Immature natural killer cell (primary cell): ENCODE measurements at regions not wholly inside any gene's neighbourhood (a gene's known extent, or its start where the extent isn't known, plus 50 kb on each side); places are given as distances from the start of the nearest gene placed in this dataset.
A peak's percentile ranks its signal among the peaks of the same experiment; 100 is the strongest.

Experiments
- DNase-seq, 3 donors: peaks; one replicate each; pipeline ENCODE4 v3.0.0; 2022; ENCODE audit warnings: mixed read lengths in 1 of 3
- H3K27ac Mint-ChIP-seq, 6 donors: one replicate each; pipeline ENCODE4 v1.8.0; 2020; ENCODE audit warnings: mixed read lengths in 6 of 6, mild to moderate bottlenecking in 5 of 6, inconsistent platforms in 4 of 6, moderate library complexity in 3 of 6
- H3K27me3 Mint-ChIP-seq, 3 donors: one replicate each; pipeline ENCODE4 v1.8.0; 2020 to 2021; ENCODE audit warnings: low read depth in 3 of 3, mild to moderate bottlenecking in 3 of 3, mixed read lengths in 3 of 3, moderate library complexity in 3 of 3, inconsistent platforms in 1 of 3
- H3K36me3 Mint-ChIP-seq, 3 donors: one replicate each; pipeline ENCODE4 v1.8.0; 2020; ENCODE audit warnings: mixed read lengths in 3 of 3, inconsistent platforms in 2 of 3, mild to moderate bottlenecking in 2 of 3
- H3K4me1 Mint-ChIP-seq, 2 donors: one replicate each; pipeline ENCODE4 v1.8.0; 2020; ENCODE audit warnings: inconsistent platforms in 2 of 2, mild to moderate bottlenecking in 2 of 2, mixed read lengths in 2 of 2, moderate library complexity in 1 of 2
- H3K4me3 Mint-ChIP-seq, 5 donors: one replicate each; pipeline ENCODE4 v1.8.0; 2020; ENCODE audit warnings: mild to moderate bottlenecking in 5 of 5, mixed read lengths in 5 of 5, inconsistent platforms in 3 of 5, moderate library complexity in 3 of 5
- H3K9me3 Mint-ChIP-seq, 6 donors: one replicate each; pipeline ENCODE4 v1.8.0; 2020; ENCODE audit warnings: mild to moderate bottlenecking in 6 of 6, mixed read lengths in 6 of 6, inconsistent platforms in 4 of 6, moderate library complexity in 3 of 6

DNA sequence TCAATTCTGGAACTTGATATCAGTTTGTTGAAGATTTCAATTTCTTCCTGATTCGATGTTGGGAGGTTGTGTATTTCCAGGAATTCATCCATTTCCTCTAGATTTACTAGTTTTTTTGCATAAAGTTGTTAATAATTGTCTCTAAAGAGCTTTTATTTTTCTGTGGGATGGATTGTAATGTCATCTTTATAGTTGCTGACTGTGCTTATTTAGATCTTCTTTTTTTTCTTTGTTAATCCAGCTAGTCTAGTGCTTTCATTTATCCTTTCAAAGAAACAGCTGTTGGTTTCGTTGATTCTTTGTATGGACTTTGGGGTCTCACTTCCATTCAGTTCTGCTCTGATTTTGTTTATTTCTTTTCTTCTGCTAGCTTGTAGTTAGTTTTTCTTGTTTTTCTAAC is 302.0 kb upstream of the DMAC1 start:
- Mint-ChIP-seq H3K9me3 (peaks cover 0 to 4% (median 0%) of the 10 kb centered on the region in 6 donors), H3K4me1 (no peaks in the 10 kb centered on the region), H3K27ac (no peak overlapping the region), H3K27me3 (peaks cover 0 to 2% (median 0%) of the 10 kb centered on the region in 3 donors), H3K36me3 (no peaks in the 10 kb centered on the region), H3K4me3 (no peak overlapping the region)
- DNase-seq: no peak

GRCh38 chr9:8096091-8096490 is 296.5 kb upstream of the DMAC1 start:
- no peak for DNase-seq
- no peaks in the 10 kb centered on the region for H3K4me1 Mint-ChIP-seq

GRCh38 chr9:8095672-8096086 is 296.1 kb upstream of the DMAC1 start:
- DNase-seq: no peak
- Mint-ChIP-seq H3K27me3 (peaks cover 0 to 2% (median 0%) of the 10 kb centered on the region in 3 donors), H3K4me3 (no peak overlapping the region), H3K36me3 (peaks cover 0 to 3% (median 0%) of the 10 kb centered on the region in 3 donors), H3K4me1 (no peaks in the 10 kb centered on the region), H3K27ac (no peak overlapping the region), H3K9me3 (peaks cover 0 to 4% (median 0%) of the 10 kb centered on the region in 6 donors)

More at GRCh38 chr9:8096091-8096490, 296.5 kb upstream of the DMAC1 start:
- peaks cover 0 to 4% (median 0%) of the 10 kb centered on the region in 6 donors for H3K9me3 Mint-ChIP-seq
- peaks cover 0 to 3% (median 0%) of the 10 kb centered on the region in 3 donors for H3K36me3 Mint-ChIP-seq
- H3K4me3 Mint-ChIP-seq: no peak overlapping the region
- no peak overlapping the region for H3K27ac Mint-ChIP-seq
- H3K27me3 Mint-ChIP-seq: peaks cover 0 to 2% (median 0%) of the 10 kb centered on the region in 3 donors

DNA sequence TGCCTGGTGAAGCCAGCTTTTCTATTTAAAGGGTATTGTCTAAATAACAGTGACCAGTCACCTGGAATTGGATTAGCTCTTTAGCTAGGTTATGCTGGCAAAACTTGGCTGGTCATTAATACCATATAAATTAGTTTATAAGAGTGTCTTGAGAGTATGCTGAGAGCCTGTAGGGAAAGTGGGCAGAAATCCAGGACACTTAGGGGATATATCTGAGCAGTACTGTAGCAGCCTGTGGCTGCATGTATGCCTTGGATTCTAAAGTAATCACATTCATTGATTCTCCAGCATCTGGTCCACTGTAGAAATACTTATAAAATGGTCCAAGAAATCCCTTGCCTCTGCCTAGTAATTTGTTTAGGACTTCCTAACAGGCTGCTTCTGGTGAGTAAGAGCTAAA is 288.9 kb upstream of the DMAC1 start:
- H3K27ac Mint-ChIP-seq: no peak overlapping the region
- peaks cover 0 to 2% (median 0%) of the 10 kb centered on the region in 6 donors for H3K9me3 Mint-ChIP-seq
- no peak overlapping the region for H3K4me3 Mint-ChIP-seq
- H3K36me3 Mint-ChIP-seq: peaks cover 0 to 3% (median 0%) of the 10 kb centered on the region in 3 donors
- no peak for DNase-seq
- no peaks in the 10 kb centered on the region for H3K4me1 Mint-ChIP-seq
- peaks cover 0 to 10% (median 4%) of the 10 kb centered on the region in 3 donors for H3K27me3 Mint-ChIP-seq

DNA sequence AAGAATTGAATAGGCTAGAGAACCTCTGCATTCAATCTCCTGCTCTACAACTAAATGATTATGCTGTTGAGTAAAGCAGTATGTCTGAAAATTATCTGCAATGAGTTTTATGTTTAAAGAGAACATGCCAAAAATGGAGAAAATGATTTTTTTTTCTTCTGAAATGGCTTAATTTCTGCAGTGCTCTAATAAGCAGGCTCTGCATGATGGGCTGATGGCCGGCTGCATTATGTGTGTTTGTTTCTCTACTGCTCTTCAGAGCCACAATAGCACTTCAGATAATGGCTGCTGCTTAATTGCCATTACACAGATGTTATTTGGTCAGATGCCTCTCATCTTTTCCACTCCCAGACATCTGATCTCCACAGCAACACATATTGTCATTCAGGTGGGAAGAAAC is 286.4 kb upstream of the DMAC1 start:
- DNase-seq: no peak
- H3K27me3 Mint-ChIP-seq: peaks cover 2 to 18% (median 8%) of the 10 kb centered on the region in 3 donors
- H3K27ac Mint-ChIP-seq: no peak overlapping the region
- peaks cover 0 to 4% (median 0%) of the 10 kb centered on the region in 6 donors for H3K9me3 Mint-ChIP-seq
- no peaks in the 10 kb centered on the region for H3K36me3 Mint-ChIP-seq
- H3K4me1 Mint-ChIP-seq: no peaks in the 10 kb centered on the region
- no peak overlapping the region for H3K4me3 Mint-ChIP-seq

DNA sequence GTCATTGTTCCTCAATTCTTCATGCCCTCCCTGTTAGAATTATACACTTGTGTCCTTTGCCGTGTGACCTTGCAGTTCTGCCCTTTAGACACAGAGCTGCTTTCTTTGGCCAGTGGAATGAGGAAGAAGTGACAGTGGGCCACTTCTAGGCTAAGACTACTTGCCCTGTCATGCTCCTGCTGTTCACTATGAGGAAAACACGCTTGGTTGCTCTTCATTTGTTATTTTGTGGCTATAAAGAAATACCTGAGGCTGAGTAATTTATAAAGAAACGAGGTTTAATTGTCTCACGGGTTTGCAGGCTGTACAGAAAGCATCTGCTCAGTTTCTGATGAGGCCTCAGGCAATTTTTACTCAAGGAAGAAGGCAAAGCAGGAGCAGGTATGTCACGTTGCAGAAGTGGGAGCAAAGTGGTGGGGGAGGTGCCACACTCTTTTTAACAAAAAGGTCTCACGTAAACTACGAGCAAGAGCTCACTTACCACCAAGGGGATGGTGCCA is 279.1 kb upstream of the DMAC1 start:
- Mint-ChIP-seq H3K4me1 (no peaks in the 10 kb centered on the region), H3K27me3 (peaks cover 3 to 15% (median 4%) of the 10 kb centered on the region in 3 donors), H3K4me3 (no peak overlapping the region), H3K9me3 (peaks cover 0 to 4% (median 0%) of the 10 kb centered on the region in 6 donors), H3K27ac (no peak overlapping the region), H3K36me3 (peaks cover 0 to 4% (median 0%) of the 10 kb centered on the region in 3 donors)
- DNase-seq: no peak

DNA sequence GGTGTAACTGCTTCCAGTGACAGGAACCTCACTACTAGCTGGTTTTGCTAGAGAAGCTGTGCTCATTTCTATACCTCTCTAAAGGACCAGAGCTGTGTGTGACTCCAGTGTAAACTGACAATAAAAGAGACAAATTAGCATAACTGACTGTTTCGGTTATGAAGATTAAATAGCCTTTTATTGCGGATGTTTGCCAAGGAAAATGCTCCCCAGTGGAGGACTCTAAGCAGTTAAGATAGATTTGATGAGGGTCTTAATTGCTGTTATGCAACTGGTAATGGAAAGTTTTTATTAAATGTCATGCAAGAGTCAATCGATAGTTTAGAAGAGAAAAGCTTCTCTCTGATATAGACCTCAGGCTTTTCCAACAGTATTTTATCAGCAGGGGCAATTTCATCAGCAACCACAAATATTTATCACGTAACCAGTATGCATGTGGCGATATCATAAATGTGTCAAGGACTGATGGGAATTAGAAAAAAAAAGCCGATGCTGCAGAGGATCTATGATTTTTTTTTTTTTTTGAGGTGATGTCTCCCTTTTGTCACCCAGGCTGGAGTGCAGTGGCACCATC is 275.2 kb upstream of the DMAC1 start:
- H3K36me3 Mint-ChIP-seq: peaks cover 0 to 4% (median 0%) of the 10 kb centered on the region in 3 donors
- no peaks in the 10 kb centered on the region for H3K9me3 Mint-ChIP-seq
- H3K27me3 Mint-ChIP-seq: peaks cover 0 to 5% (median 2%) of the 10 kb centered on the region in 3 donors
- H3K4me3 Mint-ChIP-seq: no peak overlapping the region
- no peak for DNase-seq
- no peak overlapping the region for H3K27ac Mint-ChIP-seq
- no peaks in the 10 kb centered on the region for H3K4me1 Mint-ChIP-seq

GRCh38 chr9:8071445-8071798 is 271.8 kb upstream of the DMAC1 start:
- H3K4me1 Mint-ChIP-seq: no peaks in the 10 kb centered on the region
- no peak for DNase-seq
- H3K27ac Mint-ChIP-seq: no peak overlapping the region
- H3K36me3 Mint-ChIP-seq: no peaks in the 10 kb centered on the region
- no peaks in the 10 kb centered on the region for H3K9me3 Mint-ChIP-seq
- H3K4me3 Mint-ChIP-seq: no peak overlapping the region
- H3K27me3 Mint-ChIP-seq: peaks cover 2 to 10% (median 4%) of the 10 kb centered on the region in 3 donors

DNA sequence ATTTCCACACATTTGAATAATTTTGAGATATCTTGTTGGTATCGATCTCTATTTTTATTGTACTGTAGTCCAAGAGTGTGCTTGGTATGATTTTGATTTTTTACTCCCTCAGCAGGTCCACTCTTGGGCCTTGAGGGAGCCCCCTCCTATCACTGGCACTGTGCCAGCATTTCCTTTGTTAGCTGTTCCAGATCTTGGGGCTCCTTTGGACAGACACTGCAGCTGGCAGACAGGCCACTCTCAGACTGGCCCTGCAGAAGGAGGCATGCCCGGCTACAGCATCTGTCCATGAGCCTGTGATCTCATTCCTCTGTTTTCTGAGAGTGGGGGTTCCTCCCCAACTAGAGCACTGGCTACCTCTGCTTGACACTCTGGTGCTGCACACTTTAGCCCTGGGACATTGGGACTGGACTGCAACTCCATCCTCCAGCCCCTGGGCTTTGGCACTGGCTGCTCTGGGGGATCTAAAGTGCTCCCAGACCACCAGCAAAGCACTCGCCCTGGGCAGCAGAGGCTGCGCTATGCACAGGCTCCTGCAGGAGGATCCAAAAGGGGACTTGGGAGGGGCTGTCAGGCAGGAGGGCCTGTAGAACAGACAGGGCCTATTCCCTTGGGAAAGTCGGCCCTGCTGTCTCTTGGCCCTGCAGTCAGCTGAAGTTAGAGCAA is 271.3 kb upstream of the DMAC1 start:
- no peak for DNase-seq
- H3K27me3 Mint-ChIP-seq: peaks cover 2 to 10% (median 4%) of the 10 kb centered on the region in 3 donors
- H3K36me3 Mint-ChIP-seq: no peaks in the 10 kb centered on the region
- H3K27ac Mint-ChIP-seq: no peak overlapping the region
- no peaks in the 10 kb centered on the region for H3K4me1 Mint-ChIP-seq
- no peak overlapping the region for H3K4me3 Mint-ChIP-seq
- no peaks in the 10 kb centered on the region for H3K9me3 Mint-ChIP-seq

- H3K36me3 Mint-ChIP-seq: peaks cover 0 to 5% (median 4%) of the 10 kb centered on the region in 3 donors
- H3K27ac Mint-ChIP-seq: no peak overlapping the region
- H3K27me3 Mint-ChIP-seq: peaks cover 8 to 12% (median 10%) of the 10 kb centered on the region in 3 donors
Measured at GRCh38 chr9:8062459-8062858, 262.9 kb upstream of the DMAC1 start.

DNA sequence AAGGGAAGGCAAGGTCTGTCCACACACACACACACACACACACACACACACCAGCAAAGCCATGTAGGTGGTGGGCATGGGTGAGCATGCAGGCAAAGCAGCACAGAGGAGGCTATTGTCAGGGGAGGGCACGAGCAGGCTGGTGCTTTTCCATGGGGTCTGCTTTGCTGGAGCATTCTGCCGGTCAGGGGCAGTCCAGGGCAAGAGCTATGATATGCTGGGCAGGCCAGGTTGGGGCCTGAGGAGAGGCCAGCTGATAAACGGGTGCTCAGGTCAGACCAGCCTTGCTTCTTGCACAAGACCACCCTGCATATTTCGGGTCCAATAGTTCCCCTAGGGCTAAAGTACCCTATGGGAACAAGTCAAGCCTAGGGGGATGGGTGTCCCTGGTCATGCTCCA is 253.9 kb upstream of the DMAC1 start:
- Mint-ChIP-seq H3K27me3 (peaks cover 1 to 3% (median 2%) of the 10 kb centered on the region in 3 donors), H3K27ac (peak overlapping the region in 1 of 6 donors; percentile 27), H3K9me3 (peaks cover 0 to 8% (median 4%) of the 10 kb centered on the region in 6 donors), H3K36me3 (peaks cover 0 to 11% (median 4%) of the 10 kb centered on the region in 3 donors), H3K4me1 (no peaks in the 10 kb centered on the region), H3K4me3 (no peak overlapping the region)
- DNase-seq: no peak

More at GRCh38 chr9:8062459-8062858, 262.9 kb upstream of the DMAC1 start:
- Mint-ChIP-seq H3K4me1 (peaks cover 5 to 24% of the 10 kb centered on the region in 2 donors), H3K9me3 (peaks cover 5 to 13% (median 7%) of the 10 kb centered on the region in 6 donors), H3K4me3 (no peak overlapping the region)
- DNase-seq: peak in 1 of 3 donors; percentile 10

GRCh38 chr9:8052991-8053390 is 253.4 kb upstream of the DMAC1 start:
- H3K4me3 Mint-ChIP-seq: no peak overlapping the region
- no peak for DNase-seq
- no peaks in the 10 kb centered on the region for H3K4me1 Mint-ChIP-seq
- peaks cover 0 to 11% (median 4%) of the 10 kb centered on the region in 3 donors for H3K36me3 Mint-ChIP-seq
- peaks cover 0 to 5% (median 1%) of the 10 kb centered on the region in 3 donors for H3K27me3 Mint-ChIP-seq
- peak overlapping the region in 1 of 6 donors; percentile 27 for H3K27ac Mint-ChIP-seq
- peaks cover 0 to 8% (median 5%) of the 10 kb centered on the region in 6 donors for H3K9me3 Mint-ChIP-seq

- Mint-ChIP-seq H3K4me3 (no peak overlapping the region), H3K9me3 (peaks cover 8 to 31% (median 15%) of the 10 kb centered on the region in 6 donors)
- no peak for DNase-seq
Measured at GRCh38 chr9:8037745-8038144, 238.2 kb upstream of the DMAC1 start.

DNA sequence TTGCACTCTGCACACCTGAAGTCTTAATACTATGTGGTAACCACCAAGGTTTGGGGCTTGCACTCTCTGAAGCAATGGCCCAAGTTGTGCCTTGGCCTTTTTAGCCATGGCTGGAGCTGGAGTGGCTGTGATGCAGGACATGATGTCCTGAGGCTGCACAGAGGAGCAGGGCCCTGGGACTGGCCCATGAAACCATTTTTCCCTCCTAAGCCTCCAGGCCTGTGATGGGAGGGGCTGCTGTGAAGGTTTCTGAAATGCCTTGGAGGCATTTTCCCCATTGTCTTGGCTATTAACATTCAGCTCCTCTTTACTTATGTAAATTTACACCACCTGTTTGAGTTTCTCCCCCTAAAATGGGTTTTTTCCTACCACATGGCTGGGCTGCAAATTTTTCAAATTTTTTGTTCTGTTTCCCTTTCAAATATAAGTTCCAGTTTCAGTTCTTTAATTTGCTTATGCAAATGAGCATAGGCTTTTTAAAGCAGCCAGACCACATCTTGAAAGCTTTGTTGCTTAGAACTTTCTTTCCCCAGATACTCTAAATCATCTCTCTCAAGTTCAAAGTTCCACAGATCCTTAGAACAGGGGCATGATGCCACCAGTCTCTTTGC is 237.4 kb upstream of the DMAC1 start:
- Mint-ChIP-seq H3K4me1 (peaks cover 0 to 5% of the 10 kb centered on the region in 2 donors), H3K27ac (no peak overlapping the region), H3K4me3 (no peak overlapping the region), H3K9me3 (peaks cover 6 to 28% (median 13%) of the 10 kb centered on the region in 6 donors), H3K27me3 (peaks cover 0 to 7% (median 3%) of the 10 kb centered on the region in 3 donors), H3K36me3 (peaks cover 4 to 9% (median 7%) of the 10 kb centered on the region in 3 donors)
- DNase-seq: no peak

More at GRCh38 chr9:8037745-8038144, 238.2 kb upstream of the DMAC1 start:
- H3K27ac Mint-ChIP-seq: no peak overlapping the region
- H3K36me3 Mint-ChIP-seq: peaks cover 4 to 9% (median 7%) of the 10 kb centered on the region in 3 donors
- peaks cover 0 to 5% of the 10 kb centered on the region in 2 donors for H3K4me1 Mint-ChIP-seq
- H3K27me3 Mint-ChIP-seq: peaks cover 0 to 3% (median 2%) of the 10 kb centered on the region in 3 donors
